GM18520 (cell line): ENCODE measurements at regions not wholly inside any gene's neighbourhood (a gene's known extent, or its start where the extent isn't known, plus 50 kb on each side); places are given as distances from the start of the nearest gene placed in this dataset.

ENCODE experiments used
- ATAC-seq: cut with Tn5 transposase; IDR thresholded peaks from one replicate; pipeline ENCODE4 v1.9.1; 2021; ENCODE audit not compliant: unreplicated experiment

DNA sequence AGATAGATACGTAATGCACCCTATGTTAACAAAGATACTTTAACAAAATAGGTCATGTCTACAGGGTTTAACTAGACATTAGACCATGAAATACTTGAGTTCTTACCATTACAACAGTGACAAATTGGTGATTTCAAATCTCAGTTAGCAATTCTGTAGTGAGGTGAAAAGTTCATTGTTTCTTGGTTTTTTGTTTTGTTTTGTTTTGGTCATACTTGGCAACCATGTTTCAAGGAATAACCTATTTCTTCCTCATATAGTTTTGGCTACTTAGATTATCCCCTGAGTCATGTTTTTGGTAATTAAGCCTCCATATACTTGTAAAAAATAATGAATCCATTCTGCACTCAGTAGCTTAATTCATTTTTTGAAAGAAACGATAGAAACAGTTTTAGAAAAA is 1200.4 kb downstream of the DIAPH3 start:
- ATAC-seq: no peak

DNA sequence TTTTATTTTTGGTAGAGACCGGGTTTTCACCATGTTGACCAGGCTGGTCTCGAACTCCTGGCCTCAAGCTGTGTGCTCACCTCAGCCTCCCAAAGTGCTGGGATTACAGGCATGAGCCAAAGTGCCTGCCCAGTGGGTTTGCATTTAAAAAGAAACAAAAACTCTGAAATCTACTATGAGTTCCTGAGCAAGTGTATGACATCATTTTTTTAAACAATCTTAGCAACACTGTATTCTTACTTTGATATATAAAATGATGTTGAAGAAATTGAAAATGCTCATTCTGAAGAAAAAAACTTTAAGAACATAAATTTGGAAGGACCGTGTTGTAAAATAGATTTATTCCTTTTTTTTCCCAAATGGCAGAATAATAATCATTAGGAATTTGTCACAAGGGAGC is 1199.7 kb downstream of the DIAPH3 start:
- ATAC-seq: no peak

DNA sequence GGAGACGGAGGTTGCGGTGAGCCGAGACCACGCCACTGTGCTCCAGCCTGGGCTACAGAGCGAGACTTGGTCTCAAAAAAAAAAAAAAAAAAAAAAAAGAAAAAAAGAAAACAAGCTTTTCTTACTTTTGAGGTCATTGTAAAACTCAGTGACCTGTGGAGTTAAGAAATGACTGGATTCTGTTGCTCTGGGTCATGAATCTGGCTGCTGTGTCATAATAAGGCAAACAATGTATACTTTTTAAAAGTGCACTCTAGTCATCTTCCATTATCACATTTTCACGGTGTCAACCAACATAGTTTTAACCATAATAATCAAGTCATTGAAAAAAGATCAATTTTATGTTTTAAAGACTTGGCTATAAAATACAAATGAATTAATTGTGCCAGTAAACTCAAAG is 1186.6 kb downstream of the DIAPH3 start:
- no peak for ATAC-seq

DNA sequence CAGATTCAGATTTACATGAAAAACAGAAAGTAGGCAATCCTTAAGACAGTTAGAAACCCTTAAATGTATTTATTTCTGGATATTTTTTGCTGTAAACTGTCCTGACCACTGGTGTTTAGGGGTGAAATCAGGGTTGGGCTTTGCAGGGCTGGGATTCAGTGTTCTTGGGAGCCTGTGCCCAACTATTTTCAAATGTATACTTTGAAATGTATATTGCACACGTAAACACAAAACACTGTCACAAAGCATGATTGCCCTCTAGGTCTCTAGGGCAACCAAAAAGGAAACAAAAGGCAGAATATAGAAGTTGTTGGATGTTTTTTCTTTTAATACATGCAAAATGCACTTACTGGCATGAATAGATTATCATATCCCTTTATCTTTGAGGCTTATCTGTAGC is 1185.4 kb downstream of the DIAPH3 start:
- no peak for ATAC-seq

DNA sequence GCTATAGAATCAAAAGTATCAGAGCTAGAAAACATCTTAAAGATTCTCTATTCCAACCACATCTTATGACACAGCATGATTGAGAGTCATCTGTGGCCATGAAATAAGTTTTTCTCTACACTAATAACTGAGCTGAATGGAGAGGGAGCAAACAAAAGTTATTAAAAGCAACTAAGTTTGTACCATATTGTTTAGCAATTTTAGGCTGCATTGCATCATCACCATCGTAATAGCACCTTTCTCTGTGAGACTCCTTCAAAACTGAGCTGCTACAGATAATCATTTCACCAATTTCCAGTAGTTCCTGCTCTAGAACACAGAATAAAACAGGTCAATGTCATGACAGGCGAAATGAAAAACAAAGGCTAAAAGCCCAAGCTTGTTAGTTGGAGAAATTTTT is 1183.9 kb downstream of the DIAPH3 start:
- no peak for ATAC-seq

DNA sequence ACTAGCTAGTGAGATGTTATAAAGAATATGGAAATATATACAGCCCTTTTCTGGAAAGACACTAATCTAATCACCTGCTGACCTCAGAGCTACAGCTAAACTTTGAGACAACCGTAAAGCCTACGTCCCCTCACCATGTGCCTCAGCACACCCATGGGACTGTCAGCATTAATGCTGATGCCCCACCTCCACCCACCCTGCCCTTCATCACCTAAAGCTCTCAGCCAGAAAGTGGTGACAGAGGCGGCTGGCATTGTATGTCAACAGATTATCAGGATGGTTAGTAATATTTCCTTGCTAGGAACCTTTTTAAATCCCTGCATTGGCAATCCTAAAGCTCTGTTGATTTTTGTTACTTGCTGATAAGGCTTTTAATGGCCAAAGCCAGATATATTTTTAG is 1177.9 kb downstream of the DIAPH3 start:
- ATAC-seq: no peak

DNA sequence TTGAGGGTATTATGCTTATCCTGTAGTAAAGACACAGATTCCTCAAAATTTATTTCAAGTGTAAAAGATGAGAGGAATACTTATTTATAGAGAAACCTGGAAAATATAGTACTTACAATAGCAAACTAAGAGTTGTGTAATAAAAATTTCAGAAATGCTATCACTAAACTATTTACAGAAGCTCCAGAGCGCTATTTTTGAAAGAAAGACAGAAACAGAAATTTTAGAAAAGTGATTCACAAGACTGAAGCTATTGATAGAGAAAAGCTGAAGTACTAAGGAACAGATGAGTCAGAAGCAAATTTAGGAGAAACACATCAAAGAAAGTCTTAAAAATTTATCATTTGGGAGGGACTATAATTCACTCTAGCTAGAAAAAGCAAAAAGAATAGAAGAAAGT is 1174.2 kb downstream of the DIAPH3 start:
- ATAC-seq: no peak

DNA sequence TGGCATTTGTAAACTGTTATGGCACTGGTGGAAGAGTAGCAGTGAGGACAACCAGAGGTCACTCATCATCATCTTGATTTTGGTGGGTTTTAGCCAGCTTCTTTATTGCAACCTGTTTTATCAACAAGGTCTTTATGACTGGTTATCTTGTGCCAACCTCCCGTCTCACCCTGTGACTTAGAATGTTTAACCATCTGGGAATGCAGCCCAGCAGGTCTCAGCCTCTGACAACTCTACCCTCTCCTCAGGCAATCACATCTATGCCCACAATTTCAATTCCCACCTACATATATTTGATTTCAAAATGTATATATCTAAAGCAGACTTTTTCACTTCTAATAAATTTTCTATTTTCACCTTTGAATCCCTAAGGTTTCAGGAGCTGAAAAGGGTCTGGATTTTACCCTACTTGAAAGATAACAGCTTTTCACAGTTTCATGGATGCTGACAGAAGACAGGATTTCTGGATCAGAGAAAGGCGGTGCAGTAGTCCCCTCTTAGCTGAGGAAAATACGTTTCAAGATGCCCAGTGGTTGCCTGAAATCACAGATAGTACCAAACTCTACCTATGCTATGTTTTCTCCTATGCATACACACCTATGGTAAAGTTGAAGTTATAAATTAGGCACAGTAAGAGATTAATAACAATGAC is 1171.8 kb downstream of the DIAPH3 start:
- no peak for ATAC-seq

DNA sequence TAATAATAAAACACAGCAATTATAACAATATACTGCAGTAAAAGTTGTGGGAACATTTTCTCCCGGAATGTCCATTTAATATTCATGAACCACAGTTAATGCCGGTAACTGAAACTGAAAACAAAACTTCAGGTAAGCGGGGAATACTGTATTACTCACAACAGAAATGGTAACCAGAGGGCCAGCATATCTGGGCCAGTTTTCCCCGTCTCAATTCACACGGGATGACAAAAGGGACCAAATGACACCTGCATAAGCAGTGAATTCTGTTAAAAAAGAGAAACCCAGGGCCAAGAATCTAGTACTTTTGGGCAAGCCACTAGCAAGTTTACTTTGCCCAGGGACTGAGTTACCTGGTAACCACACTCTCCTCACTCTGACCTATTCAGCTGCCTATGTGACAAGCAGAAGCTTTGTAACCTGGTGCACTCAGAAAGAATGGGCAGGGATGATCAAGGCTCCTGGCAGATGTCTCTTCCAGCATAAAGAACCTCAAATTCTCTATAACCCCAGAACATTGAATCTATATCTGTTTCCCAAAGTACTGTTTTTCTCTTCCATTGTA is 1171.2 kb downstream of the DIAPH3 start:
- no peak for ATAC-seq

DNA sequence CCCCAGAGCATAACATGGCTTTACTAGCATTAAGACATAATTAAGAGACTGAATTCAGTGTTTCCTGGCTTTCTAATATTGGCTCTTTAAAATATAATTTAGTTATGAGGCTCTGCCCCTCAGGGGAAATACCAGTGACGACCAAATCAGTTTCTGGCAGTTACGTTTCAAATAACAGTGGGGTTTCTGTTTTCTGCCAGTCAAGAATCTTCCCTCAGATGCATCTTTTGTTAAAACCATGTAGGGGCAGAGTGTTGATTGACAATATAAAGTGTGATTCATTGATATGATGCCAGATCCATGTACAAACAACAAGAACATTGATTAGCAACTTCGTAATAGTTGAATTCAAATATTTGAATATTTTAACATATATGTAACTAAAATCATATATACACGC is 1169.7 kb downstream of the DIAPH3 start:
- no peak for ATAC-seq

DNA sequence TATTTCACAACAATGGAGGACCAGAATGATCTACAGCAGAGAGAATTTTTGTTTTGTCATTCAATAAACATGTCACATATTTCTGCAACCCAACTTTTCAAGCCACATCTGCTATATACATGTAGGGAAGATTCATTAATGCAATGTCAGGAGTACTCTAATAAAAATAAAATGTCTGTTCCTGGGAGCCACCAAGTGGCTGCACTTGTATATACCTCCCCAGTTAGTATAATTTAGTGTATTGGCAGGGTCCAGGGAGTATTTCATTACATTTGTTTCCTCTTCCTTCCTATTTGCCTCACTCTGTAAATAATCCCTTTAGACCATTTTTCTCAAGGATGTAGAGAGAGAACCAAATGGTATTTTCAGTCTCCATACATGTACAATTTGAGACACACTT is 1169.0 kb downstream of the DIAPH3 start:
- ATAC-seq: no peak

DNA sequence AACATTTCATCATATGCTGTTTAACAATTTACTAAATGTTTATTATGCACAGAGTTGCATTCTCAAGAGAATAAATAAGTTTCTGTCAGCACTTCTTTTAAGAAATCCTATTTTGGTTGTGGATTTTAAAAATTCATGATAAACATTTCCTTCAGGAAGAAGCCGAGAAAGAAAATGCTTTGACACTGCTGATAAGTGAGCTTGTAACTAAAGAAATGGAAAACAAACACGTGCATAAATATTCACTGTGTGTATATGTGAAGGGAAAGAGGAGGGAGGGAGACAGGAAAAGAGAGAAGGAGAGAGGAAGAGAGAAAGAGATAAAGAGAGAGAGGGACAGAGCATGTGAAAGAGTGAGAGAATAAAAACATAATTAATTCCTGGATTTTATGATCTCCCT is 1165.0 kb downstream of the DIAPH3 start:
- no peak for ATAC-seq

DNA sequence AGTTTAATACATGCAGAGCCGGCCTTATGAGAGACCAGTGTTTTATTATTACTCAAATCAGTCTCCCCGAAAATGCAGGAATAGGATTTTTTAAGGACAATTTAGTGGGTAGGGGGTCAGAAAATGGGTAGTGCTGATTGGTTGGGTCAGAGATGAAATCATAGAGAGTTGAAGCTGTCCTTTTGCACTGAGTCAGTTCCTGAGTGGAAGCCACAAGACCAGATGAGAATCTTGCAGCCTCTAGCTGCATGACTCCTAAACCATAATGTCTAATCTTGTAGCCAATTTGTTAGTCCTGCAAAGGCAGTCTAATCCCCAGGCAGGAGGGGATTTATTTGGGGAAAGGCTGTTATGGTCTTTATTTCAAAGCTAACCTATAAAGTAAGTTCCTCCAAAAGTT is 1163.9 kb downstream of the DIAPH3 start:
- no peak for ATAC-seq

DNA sequence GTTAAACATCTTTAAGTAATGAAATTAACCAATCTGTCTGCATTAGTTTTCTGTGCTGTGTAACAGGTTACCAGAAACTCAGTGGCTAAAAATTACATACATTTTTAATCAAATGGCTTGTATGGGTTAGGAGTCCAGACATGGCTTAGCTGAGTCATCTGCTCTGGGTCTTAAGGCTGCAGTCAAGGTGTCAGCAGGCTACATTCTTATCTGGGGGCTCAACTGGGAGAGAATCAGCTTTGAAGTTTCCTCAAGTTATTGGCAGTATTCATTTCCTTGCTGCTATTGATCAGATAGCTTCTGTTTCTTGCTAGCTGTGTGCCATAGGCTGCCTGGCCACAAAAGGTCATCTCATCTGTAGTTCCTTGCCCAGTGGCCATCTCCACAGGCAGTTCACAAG is 1163.0 kb downstream of the DIAPH3 start:
- no peak for ATAC-seq

DNA sequence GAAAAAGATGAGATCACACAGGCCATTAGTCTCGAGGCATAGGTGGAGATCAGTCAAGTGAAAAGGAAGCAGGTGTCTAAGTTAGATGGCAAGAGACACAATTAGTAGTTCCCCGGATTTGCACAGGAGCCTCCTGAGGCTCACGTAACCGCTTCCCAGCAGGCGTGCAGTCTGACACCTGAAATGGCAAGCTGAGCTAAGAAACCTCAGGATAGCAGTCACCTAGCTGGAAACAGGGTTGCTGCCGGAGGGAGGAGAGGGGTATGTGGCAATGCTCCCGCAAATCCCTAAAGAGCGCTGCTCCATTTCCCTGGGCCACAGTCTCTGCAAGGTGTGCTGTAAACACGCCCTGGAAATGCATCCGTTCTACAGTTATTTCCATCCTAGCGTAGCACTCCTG is 1151.0 kb downstream of the DIAPH3 start:
- no peak for ATAC-seq

DNA sequence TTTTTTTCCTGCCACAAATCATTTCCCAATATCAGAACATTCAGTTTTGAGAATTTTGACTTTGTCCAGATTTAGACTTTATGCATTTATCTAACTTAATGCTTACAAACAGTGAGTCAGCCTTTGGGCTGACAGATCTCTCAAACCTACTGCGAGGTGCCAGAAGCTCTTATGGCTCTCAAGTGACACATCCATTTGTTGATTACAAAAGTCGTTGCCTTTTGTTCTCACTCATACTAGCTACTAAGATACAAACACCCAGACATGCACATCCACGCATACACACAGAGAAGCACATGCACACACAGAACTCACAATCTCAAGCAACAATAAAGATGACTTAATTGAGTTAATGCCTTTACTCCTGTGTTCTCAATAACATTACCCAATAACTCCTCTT is 1147.5 kb downstream of the DIAPH3 start:
- ATAC-seq: no peak

DNA sequence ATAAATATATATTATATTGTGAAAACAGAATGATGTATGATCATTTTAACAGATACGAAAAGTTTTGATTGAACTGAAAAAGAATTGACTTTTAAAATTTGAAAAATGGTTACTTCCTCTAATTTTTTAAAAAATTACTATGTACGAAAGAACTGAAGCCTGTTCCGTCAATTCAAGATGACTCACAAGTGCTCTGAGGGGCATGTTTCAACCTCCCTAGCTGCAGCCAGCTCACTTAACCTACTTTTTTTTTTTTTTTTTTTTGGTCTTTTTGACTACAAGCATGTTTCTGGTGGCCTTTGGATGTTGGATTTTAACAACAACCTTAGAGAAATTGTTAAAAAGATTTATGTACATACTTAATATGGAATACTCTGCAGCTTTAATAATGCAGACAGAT is 1139.3 kb downstream of the DIAPH3 start:
- no peak for ATAC-seq

DNA sequence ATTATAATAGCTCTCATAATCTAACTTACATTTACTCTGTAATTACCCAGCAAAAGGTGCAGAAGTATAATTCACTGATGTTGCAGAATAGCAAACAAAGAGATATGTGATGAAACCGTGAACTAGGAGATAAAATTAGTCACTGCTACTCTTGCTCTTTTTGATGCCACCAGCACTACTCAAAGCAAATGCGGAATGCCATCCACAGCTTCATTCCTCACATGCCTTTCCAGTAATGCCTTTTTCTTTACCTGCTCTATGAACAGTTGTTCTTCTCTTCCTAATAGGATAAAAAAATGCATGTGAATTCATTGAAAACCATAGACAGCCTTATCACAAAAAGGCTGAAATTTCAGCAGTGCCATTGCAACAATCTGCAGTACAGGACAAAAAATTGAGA is 1129.5 kb downstream of the DIAPH3 start:
- ATAC-seq: no peak

DNA sequence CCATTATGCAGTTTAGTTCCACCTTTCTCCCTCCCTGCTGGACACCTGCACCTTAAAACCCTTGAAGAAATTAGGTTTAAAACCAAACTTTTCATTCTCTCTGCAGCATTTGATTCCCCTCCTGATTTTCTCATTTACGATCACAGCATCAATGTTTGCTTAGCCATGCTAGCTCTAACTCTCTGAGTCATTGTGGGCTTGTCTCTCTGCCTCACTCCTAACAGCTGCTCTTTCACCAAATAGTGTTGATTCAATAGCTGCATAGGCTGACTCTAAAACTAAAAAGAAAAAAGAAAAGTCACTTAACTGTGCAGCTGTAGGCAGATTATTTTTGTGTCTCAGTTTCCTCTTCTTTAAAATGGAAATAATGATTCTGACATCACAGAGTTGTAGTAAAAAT is 1124.9 kb downstream of the DIAPH3 start:
- no peak for ATAC-seq

DNA sequence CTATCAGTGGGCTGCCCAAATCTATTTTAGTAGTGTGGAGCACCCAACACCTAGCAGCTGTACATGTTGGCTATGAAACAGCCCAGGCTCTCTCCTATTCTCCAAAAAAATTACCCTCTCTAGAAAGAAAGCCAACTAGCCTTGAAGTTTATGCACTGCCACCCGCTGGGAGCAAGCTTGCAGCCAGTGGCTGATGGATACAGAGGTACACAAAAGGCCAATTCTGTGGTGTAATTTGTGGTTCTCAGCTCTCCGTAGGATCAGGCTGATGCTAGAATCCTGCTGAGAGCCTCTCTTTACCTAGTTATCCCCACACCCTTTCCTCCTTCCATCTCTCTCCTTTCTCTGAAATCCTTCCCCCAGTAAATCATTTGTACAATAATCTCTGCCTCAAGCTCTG is 1120.7 kb downstream of the DIAPH3 start:
- no peak for ATAC-seq

DNA sequence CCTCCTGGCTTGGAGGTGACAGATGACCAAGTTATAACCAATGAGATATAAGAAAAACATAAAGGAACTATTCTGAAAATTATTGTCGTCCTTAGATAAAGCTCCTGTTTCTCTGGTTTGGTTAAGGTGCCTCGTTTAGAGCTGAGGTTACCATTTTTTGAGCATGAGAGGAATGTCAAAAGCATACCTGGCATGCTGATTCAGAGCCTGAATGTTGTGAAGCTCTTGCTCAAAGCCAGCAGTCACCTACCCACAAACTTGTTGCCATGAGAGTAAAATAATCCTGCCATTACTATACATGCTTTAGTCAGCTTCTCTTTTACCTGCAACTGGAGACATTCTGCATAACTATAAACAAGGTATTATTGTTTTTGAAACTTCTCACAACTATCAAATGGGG is 1116.2 kb downstream of the DIAPH3 start:
- no peak for ATAC-seq

DNA sequence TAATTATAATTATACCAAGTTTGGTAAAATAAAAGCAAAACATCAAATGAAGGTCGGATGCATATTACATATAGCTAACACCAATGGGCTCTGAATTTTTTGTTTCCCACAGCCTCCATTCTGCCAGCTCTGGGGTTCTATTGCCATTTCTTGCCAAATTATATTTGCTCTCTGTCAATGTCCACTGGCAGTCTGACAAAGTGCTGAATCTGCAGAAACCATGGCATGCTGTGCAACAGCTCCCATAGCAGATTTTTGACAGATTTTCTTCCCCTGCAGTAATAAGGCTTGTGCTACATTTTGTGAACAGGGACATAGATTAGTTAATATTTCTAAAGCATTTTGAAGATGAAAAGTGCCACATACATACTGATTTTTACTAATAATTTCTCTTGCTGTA is 1102.1 kb downstream of the DIAPH3 start:
- ATAC-seq: no peak

DNA sequence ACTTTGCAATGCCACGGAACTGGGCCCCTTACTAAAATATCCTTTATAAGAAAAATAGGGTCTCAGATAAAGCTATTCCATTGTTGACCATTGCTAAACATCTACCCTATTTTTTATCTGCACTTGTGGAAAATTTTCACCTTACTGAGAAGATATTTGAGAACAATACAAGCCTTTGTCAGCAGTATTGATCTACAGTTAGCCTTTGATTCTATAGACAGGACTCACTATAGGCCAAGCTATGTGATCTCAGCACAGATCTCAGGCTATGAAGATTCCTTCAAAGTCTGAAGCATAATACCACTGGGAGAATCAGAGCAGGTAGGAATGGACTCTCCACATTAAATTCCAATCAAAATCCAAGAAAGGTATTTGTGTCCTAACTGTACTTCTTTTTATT is 1099.7 kb downstream of the DIAPH3 start:
- no peak for ATAC-seq
